ENCODE measurements at regions not wholly inside any gene's neighbourhood (a gene's known extent, or its start where the extent isn't known, plus 50 kb on each side); places are given as distances from the start of the nearest gene placed in this dataset.

DNA sequence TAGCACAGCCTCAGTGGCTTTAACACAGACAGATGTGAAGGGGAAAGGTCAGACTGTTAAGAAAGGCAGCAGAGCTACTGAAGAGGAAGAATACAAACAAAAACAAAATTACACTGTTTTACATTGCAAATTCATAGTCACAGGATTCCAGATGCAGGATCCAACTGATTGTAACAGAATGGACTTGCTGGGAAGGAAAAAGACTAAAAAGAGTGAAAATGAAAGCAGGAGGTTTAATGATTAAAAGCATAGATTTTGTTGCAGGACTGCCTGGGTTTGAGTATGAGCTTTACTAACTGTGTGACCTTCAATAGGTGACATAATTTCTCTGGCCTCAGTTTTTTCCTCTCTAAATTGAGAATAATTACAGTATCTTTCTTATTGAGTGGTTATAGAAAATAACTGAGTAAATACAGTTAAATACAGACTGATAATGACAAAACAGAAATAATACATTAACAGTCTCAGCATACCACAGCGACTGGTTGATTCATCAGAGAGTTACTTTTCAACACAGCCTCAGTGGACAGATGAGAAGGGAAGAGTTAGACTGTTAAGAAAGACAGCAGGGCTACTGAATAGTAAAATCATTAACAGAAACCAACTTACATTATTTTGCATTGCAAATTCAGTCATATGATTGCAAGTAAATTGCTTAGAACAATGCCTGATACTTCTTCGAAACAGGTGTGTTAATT, 704.2 kb upstream of the TENM4 start:
- DNase-seq (ENCODE audit: low spot score), result no peak

DNA sequence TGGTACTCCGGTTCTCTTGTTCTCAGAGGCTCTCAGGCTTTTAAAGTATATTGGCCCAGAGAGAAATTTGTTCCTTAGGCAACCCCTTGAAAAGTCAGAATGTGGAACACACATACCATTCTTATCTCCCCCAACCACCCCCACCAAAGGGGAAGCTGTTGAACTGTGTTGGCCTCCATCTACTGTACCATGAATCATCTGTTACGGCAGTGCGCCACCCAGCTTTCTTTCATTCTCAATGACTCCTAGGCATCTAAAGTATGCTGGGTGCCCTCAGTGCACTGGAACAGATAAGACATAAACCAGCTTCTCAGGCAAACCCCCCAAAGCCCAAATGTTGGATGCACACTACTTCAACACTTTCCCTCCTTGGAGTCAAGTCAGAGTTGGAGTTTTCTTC, 696.2 kb upstream of the TENM4 start:
- no peak for DNase-seq (ENCODE audit: low spot score)

- DNase-seq (ENCODE audit: low spot score), result no peak
These were observed 688.6 kb upstream of the TENM4 start for GRCh38 chr11:80129396-80129795.

- no peak for DNase-seq (ENCODE audit: low spot score)
These were observed 681.4 kb upstream of the TENM4 start for GRCh38 chr11:80122211-80122610.

- DNase-seq (ENCODE audit: low spot score), result no peak
These were observed 677.2 kb upstream of the TENM4 start for GRCh38 chr11:80118073-80118472.

- DNase-seq (ENCODE audit: low spot score), result no peak
These were observed 676.0 kb upstream of the TENM4 start for GRCh38 chr11:80116796-80117195.

DNA sequence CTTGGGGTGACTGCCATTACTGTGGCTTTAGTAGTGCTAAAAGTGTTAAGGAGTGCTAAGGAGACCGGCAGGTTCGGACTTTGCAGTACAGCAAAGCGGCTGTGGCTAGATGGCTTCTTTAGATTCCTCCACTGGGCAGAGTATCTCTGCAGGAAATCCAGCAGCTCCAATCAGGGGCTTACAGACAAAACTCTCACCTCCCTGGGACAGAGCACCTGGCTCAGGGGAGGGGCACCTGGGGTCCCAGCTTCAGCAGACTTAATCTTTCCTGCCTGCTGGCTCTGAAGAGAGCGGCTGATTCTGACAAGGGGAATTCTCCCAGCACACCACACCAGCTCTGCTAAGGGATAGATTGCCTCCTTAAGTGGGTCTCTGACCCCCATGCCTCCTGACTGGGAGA, 668.8 kb upstream of the TENM4 start:
- no peak for DNase-seq (ENCODE audit: low spot score)

DNA sequence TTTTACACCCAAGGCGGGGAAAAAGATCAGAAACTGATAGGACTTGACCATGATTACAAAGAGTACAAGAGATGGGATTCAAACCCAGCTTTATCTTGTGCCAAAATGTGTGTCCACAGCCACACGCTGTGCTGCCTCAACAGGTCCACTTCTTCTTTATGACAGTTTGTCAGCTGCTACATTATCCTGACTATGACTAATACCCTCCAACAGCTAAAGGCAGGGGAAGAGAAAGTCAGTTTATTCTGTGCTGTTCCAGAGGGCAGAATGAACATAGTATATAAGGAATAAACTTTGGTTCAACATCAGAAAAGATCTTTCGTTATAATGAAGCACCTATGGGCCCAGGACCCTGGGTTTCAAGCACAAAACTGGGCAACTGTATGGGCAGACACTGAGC, 668.2 kb upstream of the TENM4 start:
- DNase-seq (ENCODE audit: low spot score), result no peak

GRCh38 chr11:80107415-80107814, 666.6 kb upstream of the TENM4 start:
- no peak for DNase-seq (ENCODE audit: low spot score)

DNA sequence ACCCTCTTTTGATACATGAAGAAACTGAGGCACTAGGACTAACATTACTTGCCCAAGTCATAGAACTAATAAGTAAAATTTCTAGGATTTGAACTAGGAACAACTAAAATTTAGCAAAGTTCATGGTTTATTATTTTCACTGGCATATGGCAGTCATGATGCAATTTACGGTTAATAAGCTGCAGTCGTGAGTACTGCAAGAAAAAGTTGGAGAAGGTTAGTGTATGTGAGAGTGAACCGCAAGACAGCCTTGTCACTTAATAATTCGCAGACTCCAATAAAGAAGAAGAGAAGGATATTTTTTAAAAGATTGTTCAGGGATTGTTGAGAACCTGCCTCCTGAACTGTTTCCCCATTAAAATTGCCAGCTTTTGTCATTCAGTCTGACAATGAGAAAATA, 663.4 kb upstream of the TENM4 start:
- DNase-seq (ENCODE audit: low spot score), result no peak

DNA sequence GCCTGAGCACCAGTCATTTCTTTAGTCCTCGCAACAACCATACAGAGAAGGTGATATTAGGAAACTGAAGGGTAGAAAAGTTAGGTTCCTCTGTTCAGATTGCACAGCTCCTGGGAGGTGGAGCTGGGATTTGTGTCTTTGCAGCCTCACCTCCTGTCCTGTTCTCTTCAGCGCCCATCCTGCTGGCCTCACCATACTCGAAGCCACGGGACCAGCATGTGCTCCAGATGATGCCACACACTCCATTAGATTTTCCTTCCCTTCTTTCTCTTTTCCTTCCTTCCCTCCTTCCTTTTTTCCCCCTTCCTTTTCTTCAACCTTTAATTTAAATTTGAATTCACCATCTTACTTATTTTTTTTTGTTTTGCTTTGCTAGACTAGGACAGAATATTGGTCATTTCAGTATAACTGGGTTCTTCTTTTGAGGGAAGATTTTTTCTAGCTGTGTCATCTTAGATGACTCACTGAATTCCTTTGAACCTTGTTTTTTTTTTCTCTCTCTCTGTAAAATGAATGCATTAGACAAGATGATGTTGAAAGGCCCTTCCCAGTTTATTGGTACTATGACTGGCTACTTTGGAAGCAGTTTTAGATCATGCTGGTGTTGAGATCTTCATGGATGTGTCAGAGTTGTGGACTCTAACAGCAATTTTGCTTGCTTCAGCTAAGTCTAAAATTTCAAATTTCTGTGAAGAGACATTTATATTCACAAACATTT, 662.5 kb upstream of the TENM4 start:
- DNase-seq (ENCODE audit: low spot score), result no peak

DNA sequence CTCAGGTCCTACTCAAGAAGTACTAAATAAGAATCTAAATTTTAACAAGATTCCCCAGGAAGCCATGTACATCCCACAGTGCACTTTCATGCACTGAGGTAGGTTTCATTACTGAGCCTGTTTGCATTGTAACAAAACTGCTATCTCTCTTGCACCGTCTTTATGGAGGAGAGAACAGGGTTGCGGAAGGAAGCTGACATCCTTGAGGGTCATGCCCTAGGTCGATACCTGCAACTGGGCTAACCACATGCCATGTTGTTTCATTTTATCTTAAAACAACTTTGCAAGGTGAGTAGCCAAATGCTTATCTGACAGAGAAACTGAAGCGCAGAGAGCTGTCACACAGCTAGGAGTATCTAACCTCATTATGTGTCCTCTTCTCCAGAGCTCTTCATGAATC, 656.3 kb upstream of the TENM4 start:
- no peak for DNase-seq (ENCODE audit: low spot score)

DNA sequence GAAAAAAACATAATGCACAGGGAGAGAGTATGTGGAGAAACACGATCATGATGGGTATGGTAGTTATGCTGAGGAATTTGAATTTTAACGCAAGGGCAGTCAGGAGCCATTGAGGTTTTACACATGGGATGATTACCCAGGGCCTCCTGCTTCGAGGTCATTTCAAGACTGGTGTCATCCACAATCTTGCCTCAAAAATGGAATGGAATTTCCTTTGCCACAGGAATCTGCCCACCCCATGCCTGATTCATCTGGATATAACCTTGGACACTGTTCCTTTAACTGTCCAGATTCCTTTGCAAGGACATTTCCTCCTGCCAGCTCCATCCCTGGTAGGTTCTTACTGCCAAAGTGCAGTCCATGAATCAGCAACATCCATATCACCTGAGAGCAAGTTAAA, 655.9 kb upstream of the TENM4 start:
- no peak for DNase-seq (ENCODE audit: low spot score)

GRCh38 chr11:80086496-80087055, 645.7 kb upstream of the TENM4 start:
- DNase-seq (ENCODE audit: low spot score), result no peak

- no peak for DNase-seq (ENCODE audit: low spot score)
These were observed 644.7 kb upstream of the TENM4 start for GRCh38 chr11:80085563-80085962.

DNA sequence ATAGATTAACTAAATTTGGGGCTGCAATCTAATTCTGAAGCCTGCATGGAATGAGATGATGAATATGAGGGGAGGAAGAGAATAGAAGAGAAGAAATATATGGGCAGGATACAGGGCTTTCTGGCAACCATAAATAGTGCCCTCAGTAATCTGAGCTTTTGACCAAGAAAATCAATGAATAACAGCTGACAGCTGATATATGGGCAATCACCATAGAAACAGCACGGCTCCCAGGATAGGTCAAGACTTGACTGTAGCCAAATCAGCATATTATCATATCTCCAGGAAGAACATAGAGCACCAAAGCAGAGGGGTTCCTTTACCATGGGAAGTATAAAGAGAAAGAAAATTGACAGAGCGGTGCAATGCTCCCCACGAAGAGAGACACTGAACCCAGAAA, 643.8 kb upstream of the TENM4 start:
- DNase-seq (ENCODE audit: low spot score), result no peak

- DNase-seq (ENCODE audit: low spot score), result no peak
These were observed 642.7 kb upstream of the TENM4 start for GRCh38 chr11:80083531-80083951.

- no peak for DNase-seq (ENCODE audit: low spot score)
These were observed 641.6 kb upstream of the TENM4 start for GRCh38 chr11:80082406-80082805.

DNA sequence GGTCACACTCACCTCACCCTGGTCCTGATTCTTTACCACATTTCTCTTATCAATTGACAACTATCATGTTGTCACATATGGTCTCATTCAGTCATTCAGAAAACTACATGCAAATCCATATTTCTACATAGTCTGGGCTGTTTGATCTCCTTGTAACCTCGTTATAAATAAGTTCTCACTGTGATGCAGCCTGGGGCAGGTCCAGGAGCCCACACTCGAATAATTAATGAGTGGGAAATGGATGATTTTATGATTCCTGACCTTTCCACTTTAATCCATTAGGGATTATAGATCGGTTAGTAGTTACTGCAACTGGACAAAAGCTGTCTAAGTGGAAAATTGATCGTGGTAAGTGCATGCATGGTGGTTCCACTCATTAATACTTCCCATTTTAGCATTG, 636.3 kb upstream of the TENM4 start:
- DNase-seq (ENCODE audit: low spot score), result no peak

DNA sequence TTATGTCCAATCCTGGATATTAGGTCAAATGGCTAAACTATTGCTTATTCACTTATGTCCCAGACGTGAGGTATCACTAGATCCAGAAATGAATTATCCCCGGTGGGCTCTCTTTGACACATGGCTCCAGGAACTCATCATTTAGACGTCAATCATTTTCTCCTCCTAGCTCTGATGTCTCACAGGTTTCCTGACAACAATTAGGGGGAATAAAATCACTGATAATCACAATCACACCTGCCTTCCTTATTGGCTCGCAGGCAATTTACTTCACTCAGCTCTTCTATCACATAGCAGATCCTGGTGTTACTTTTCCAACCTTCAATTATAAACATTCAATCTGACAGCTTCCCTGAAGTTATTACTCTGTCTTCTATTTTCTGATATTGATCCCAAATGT, 634.0 kb upstream of the TENM4 start:
- DNase-seq (ENCODE audit: low spot score), result no peak

- DNase-seq (ENCODE audit: low spot score), result no peak
These were observed 625.5 kb upstream of the TENM4 start for GRCh38 chr11:80066291-80066690.

GRCh38 chr11:80065086-80065485, 624.3 kb upstream of the TENM4 start:
- no peak for DNase-seq (ENCODE audit: low spot score)

DNA sequence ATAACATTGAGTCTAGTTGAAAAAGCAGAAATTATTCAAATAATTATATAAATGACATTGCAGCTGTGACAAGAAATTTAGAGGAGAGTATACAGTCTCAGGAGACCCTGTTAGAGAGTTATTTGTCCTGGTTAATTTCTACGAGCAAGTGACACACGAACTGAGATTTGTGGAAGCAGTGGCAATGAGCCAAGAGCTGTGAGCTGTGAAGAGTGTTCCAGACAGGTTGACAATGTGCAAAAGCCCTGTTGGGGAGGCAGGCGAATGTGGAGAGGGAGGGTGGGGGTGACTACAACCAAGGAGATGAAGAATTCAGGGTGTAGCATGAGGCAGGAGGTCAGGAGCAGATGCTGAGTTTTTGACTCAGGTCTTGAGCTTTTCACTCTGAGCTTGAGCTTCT, 620.2 kb upstream of the TENM4 start:
- DNase-seq (ENCODE audit: low spot score), result no peak
